GM12891 (cell line): ENCODE measurements at regions not wholly inside any gene's neighbourhood (a gene's known extent, or its start where the extent isn't known, plus 50 kb on each side); places are given as distances from the start of the nearest gene placed in this dataset.

Experiments used
- POLR2A ChIP-seq: IDR thresholded peaks from 2 replicates; pipeline ENCODE4 v1.6.1; 2011; ENCODE audit warnings: low read depth, low read length, control low read depth
- POLR2AphosphoS5 ChIP-seq: IDR thresholded peaks from 2 replicates; pipeline ENCODE4 v1.6.1; 2011; ENCODE audit warnings: low read depth, low read length, control low read depth
- POU2F2 ChIP-seq: IDR thresholded peaks from 2 replicates; pipeline ENCODE4 v1.6.1; 2011; ENCODE audit warnings: low read depth, mild to moderate bottlenecking, control low read depth, low read length, moderate library complexity

GRCh38 chr5:173529861-173530260 is 86.6 kb downstream of the BOD1 start:
- TF ChIP-seq POLR2A, result no peak
- no peak for TF ChIP-seq POLR2AphosphoS5
- TF ChIP-seq POU2F2, result no peak
